Vagina (tissue), 2 donors: ENCODE measurements at regions not wholly inside any gene's neighbourhood (a gene's known extent, or its start where the extent isn't known, plus 50 kb on each side); places are given as distances from the start of the nearest gene placed in this dataset.

ENCODE experiments used
- DNase-seq, 2 donors: peaks; one replicate each; pipeline ENCODE4 v3.0.0-alpha.2; 2017; ENCODE audit errors: extremely low spot score in 2 of 2
- H3K27ac ChIP-seq: fragments of 200-600 bp; sonication (generic); one replicate; pipeline ENCODE4 v1.5.1; 2019
- H3K27me3 ChIP-seq: fragments of 200-600 bp; sonication (generic); one replicate; pipeline ENCODE4 v1.5.1; 2019
- H3K36me3 ChIP-seq, 2 donors: fragments of 200-600 bp; sonication (generic); one replicate each; pipeline ENCODE4 v1.5.1; 2017 to 2019
- H3K4me1 ChIP-seq: fragments of 200-600 bp; sonication (generic); one replicate; pipeline ENCODE4 v1.5.1; 2019
- H3K4me3 ChIP-seq, 2 donors: fragments of 200-600 bp; sonication (generic); 1 replicate in 1 of 2; 2 replicates in 1 of 2; pipeline ENCODE4 v1.5.1; 2016 to 2019
- H3K9me3 ChIP-seq: fragments of 200-600 bp; sonication (generic); one replicate; pipeline ENCODE4 v1.5.1; 2019
- POLR2A ChIP-seq, 2 donors: fragments of 450-650 bp; IDR thresholded peaks; one replicate each; pipeline ENCODE4 v1.6.1; 2017; ENCODE audit warnings: antibody characterized with exemption in 2 of 2, mild to moderate bottlenecking in 2 of 2, moderate library complexity in 2 of 2
- POLR2AphosphoS5 ChIP-seq, 2 donors: sonication (generic); formaldehyde crosslinking; IDR thresholded peaks; one replicate each; pipeline ENCODE4 v1.9.0; 2017; ENCODE audit warnings: antibody characterized with exemption in 2 of 2, mild to moderate bottlenecking in 2 of 2, low read depth in 1 of 2; ENCODE audit not compliant: insufficient read depth in 1 of 2
- intact Hi-C: fragments of 100-400 bp; cut with DNase I; formaldehyde crosslinking; loops from one replicate; pipeline ENCODE4 v1.15.1; 2023
- TF ChIP-seq, protein P1 (sequence below), 3 experiments: fragments of 450-650 bp in 2 of 3; fragments of 200-600 bp in 1 of 3; sonication (generic) in 1 of 3; IDR thresholded peaks; one replicate each; pipeline ENCODE4 v1.5.1; 2017 to 2019; ENCODE audit warnings: antibody characterized with exemption in 3 of 3, mild to moderate bottlenecking in 2 of 3, moderate library complexity in 2 of 3

DNA sequence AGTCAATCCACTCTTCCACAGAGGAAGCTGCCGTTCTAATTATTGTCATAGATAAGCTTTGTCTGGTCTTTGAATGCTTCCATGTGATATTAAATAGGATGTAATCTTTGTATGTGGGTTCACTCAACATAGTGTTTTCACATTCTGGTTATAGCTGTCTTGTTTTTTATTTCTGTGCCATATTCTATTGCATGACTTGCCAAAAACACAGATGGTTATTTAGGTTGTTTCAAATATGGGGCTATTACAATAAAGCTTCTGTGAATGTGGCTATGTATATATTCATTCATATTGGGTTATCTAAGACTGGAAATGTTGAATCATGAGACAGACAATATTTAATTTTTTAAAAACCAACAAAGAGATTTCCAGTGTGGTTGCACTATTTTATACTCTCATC lies 1109.3 kb upstream of the LRRTM3 start:
- H3K36me3 ChIP-seq: no peaks in the 10 kb centered on the region
- no peaks in the 10 kb centered on the region for H3K4me1 ChIP-seq
- TF ChIP-seq POLR2AphosphoS5 (IDR thresholded peaks at IDR 0.05; ENCODE audit: insufficient read depth in 1 of 2, low read depth in 1 of 2): no peak
- TF ChIP-seq, protein P1, sequence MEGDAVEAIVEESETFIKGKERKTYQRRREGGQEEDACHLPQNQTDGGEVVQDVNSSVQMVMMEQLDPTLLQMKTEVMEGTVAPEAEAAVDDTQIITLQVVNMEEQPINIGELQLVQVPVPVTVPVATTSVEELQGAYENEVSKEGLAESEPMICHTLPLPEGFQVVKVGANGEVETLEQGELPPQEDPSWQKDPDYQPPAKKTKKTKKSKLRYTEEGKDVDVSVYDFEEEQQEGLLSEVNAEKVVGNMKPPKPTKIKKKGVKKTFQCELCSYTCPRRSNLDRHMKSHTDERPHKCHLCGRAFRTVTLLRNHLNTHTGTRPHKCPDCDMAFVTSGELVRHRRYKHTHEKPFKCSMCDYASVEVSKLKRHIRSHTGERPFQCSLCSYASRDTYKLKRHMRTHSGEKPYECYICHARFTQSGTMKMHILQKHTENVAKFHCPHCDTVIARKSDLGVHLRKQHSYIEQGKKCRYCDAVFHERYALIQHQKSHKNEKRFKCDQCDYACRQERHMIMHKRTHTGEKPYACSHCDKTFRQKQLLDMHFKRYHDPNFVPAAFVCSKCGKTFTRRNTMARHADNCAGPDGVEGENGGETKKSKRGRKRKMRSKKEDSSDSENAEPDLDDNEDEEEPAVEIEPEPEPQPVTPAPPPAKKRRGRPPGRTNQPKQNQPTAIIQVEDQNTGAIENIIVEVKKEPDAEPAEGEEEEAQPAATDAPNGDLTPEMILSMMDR (IDR thresholded peaks at IDR 0.05): no peak
- no peak for TF ChIP-seq POLR2A (IDR thresholded peaks at IDR 0.05)
- no peak overlapping the region for H3K4me3 ChIP-seq
- no peaks in the 10 kb centered on the region for H3K9me3 ChIP-seq
- no peaks in the 10 kb centered on the region for H3K27me3 ChIP-seq
- no peak overlapping the region for H3K27ac ChIP-seq
- intact Hi-C loops: no loop called here
- DNase-seq: no peak

DNA sequence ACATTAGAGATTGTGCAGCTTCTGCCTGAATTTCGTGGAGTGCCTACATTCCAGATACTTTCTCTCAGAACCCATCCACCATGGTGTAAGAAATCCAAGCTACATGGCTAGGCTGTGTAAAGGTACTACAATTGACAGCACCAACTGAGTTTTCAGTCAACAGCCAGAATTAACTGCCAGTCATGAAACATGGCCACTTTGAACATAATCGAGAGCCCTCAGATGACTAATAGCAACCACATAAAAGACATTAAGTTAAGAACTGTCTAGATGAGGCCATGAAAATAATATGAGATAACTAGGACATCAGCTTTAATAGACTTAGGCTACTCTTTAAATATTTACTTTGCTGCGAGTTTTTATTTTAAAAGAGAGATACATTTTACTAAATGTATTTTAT lies 1106.8 kb upstream of the LRRTM3 start:
- no peak for DNase-seq
- Histone ChIP-seq H3K9me3 (no peaks in the 10 kb centered on the region), H3K4me3 (no peak overlapping the region), H3K4me1 (no peaks in the 10 kb centered on the region), H3K27me3 (no peaks in the 10 kb centered on the region), H3K36me3 (no peaks in the 10 kb centered on the region), H3K27ac (no peak overlapping the region)
- intact Hi-C loops: no loop called here
- no peak for TF ChIP-seq POLR2A (IDR thresholded peaks at IDR 0.05)

DNA sequence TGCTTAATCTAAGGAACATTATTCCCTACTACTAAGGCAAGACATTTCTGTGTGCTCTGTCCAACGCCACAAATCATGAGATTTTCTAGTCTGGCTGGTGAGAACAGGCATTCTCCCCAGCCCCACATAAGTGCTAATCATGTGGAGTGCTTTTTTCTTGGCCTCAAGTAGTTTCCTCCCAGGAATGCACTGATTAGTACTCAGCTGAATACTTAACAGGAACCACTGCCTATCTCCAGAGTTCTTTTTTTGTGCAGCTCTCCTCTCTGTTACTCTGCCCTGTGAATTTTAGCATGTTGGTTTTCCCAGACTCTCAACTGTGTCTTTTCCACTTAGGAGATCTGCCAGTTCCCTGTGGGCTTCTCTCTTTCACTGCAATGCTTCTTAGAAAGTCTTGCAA lies 1098.5 kb upstream of the LRRTM3 start:
- Histone ChIP-seq H3K4me1 (no peaks in the 10 kb centered on the region), H3K27me3 (no peaks in the 10 kb centered on the region), H3K27ac (no peak overlapping the region), H3K9me3 (no peaks in the 10 kb centered on the region), H3K36me3 (no peaks in the 10 kb centered on the region), H3K4me3 (no peak overlapping the region)
- no peak for DNase-seq
- intact Hi-C loops: no loop called here
- no peak for TF ChIP-seq POLR2A (IDR thresholded peaks at IDR 0.05)
- TF ChIP-seq, protein P1 (IDR thresholded peaks at IDR 0.05): no peak
- no peak for TF ChIP-seq POLR2AphosphoS5 (IDR thresholded peaks at IDR 0.05; ENCODE audit: insufficient read depth in 1 of 2, low read depth in 1 of 2)

DNA sequence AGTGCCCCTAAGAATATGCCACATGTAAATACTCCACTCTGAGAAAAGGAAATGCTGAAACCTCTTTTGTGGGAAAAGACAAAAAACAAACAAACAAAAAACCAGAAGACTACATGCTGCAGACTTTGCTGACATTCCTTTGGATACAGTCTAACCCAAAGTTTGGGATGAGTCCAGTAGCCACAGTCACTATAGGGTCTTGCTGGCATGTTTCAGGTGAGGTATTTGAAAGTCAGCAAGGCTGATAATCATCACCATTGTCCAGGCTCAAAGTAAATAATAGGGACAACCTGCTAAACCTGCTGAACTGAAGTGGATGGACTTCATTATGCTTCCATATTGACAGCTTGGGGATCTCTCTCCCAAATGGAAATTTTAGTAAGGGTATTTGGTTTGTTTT lies 1087.0 kb upstream of the LRRTM3 start:
- H3K4me3 ChIP-seq: no peak overlapping the region
- H3K27ac ChIP-seq: no peak overlapping the region
- H3K4me1 ChIP-seq: no peaks in the 10 kb centered on the region
- no peaks in the 10 kb centered on the region for H3K36me3 ChIP-seq
- intact Hi-C loops: no loop called here
- DNase-seq: no peak
- no peak for TF ChIP-seq POLR2AphosphoS5 (IDR thresholded peaks at IDR 0.05; ENCODE audit: insufficient read depth in 1 of 2, low read depth in 1 of 2)
- TF ChIP-seq POLR2A (IDR thresholded peaks at IDR 0.05): no peak
- TF ChIP-seq, protein P1 (IDR thresholded peaks at IDR 0.05): no peak
- H3K9me3 ChIP-seq: no peaks in the 10 kb centered on the region
- H3K27me3 ChIP-seq: no peaks in the 10 kb centered on the region

DNA sequence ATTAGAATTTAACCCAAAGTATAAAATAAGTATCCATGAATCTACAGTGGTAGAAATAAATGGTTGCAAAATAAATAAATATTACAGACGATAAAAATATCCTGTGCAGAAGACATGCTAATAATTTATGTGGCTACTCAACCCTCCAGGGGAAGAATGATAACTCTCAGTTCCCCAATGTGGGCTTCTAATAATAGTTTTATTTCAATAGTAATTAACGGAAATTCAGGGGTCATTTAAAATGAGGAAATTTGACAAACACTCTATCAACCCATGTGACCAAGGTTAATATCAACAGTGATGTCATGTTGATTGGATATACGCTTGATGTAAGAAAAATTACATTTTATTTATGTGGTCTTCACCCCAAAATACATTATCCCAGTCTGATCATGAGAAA lies 1082.6 kb upstream of the LRRTM3 start:
- Histone ChIP-seq H3K4me1 (no peaks in the 10 kb centered on the region), H3K4me3 (no peak overlapping the region), H3K27ac (no peak overlapping the region), H3K9me3 (no peaks in the 10 kb centered on the region), H3K27me3 (no peaks in the 10 kb centered on the region), H3K36me3 (no peaks in the 10 kb centered on the region)
- TF ChIP-seq, protein P1 (IDR thresholded peaks at IDR 0.05): no peak
- intact Hi-C loops: no loop called here
- no peak for DNase-seq

DNA sequence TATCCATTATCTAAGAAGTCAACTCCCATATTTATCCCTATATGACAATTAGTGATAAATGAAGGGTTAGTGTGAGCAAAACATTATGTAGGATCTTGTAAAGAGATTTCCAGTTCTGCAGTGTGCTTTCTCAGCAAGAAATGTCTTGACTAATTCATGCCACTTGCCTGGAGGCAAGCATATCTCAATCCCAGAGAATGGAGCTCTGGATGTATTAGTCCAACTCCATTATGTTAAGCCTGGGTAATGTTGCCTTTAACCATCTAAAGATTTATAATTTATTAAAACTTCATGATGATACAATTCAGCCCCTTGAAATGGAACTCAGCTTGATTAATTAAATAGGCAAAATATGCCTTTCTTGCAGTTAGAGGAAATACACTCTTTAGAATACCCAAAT lies 1079.9 kb upstream of the LRRTM3 start:
- TF ChIP-seq, protein P1 (IDR thresholded peaks at IDR 0.05): no peak
- no peak for TF ChIP-seq POLR2A (IDR thresholded peaks at IDR 0.05)
- no peak for DNase-seq
- intact Hi-C loops: no loop called here

More for the DNA sequence above, 1079.9 kb upstream of the LRRTM3 start:
- no peaks in the 10 kb centered on the region for H3K27me3 ChIP-seq
- no peaks in the 10 kb centered on the region for H3K36me3 ChIP-seq
- no peaks in the 10 kb centered on the region for H3K9me3 ChIP-seq
- H3K4me3 ChIP-seq: no peak overlapping the region
- H3K4me1 ChIP-seq: no peaks in the 10 kb centered on the region
- H3K27ac ChIP-seq: no peak overlapping the region
